ENCODE measurements at regions not wholly inside any gene's neighbourhood (a gene's known extent, or its start where the extent isn't known, plus 50 kb on each side); places are given as distances from the start of the nearest gene placed in this dataset.

- TF ChIP-seq CTCF (IDR thresholded peaks at IDR 0.05) = no peak
These were observed 300.0 kb downstream of the PIK3R1 start for GRCh38 chr5:68515514-68515913.

GRCh38 chr5:68518286-68518685 is 302.7 kb downstream of the PIK3R1 start:
- TF ChIP-seq CTCF (IDR thresholded peaks at IDR 0.05) = no peak

GRCh38 chr5:68519143-68519542 is 303.6 kb downstream of the PIK3R1 start:
- no peak for TF ChIP-seq CTCF (IDR thresholded peaks at IDR 0.05)

GRCh38 chr5:68521776-68522175 is 306.2 kb downstream of the PIK3R1 start:
- TF ChIP-seq CTCF (IDR thresholded peaks at IDR 0.05) = no peak

- no peak for TF ChIP-seq CTCF (IDR thresholded peaks at IDR 0.05)
These were observed 307.3 kb downstream of the PIK3R1 start for GRCh38 chr5:68522863-68523262.

GRCh38 chr5:68528821-68529273 is 313.3 kb downstream of the PIK3R1 start:
- TF ChIP-seq CTCF (IDR thresholded peaks at IDR 0.05) = no peak

GRCh38 chr5:68529581-68529980 is 314.0 kb downstream of the PIK3R1 start:
- no peak for TF ChIP-seq CTCF (IDR thresholded peaks at IDR 0.05)

GRCh38 chr5:68531970-68532369 is 316.4 kb downstream of the PIK3R1 start:
- no peak for TF ChIP-seq CTCF (IDR thresholded peaks at IDR 0.05)
